Parathyroid adenoma (tissue), 2 donors: ENCODE measurements at regions not wholly inside any gene's neighbourhood (a gene's known extent, or its start where the extent isn't known, plus 50 kb on each side); places are given as distances from the start of the nearest gene placed in this dataset.

ENCODE experiments used
- H2AFZ ChIP-seq: fragments of 300-600 bp; sonication (generic); one replicate; pipeline ENCODE4 v1.7.0; 2017; ENCODE audit warnings: antibody characterized with exemption, mild to moderate bottlenecking
- H3K27ac ChIP-seq: fragments of 300-600 bp; sonication (generic); one replicate; pipeline ENCODE4 v1.7.0; 2017
- H3K27me3 ChIP-seq: fragments of 300-600 bp; sonication (generic); one replicate; pipeline ENCODE4 v1.7.0; 2017; ENCODE audit warnings: low read length; ENCODE audit not compliant: control insufficient read depth, insufficient read depth
- H3K36me3 ChIP-seq: fragments of 300-600 bp; sonication (generic); one replicate; pipeline ENCODE4 v1.7.0; 2017; ENCODE audit warnings: low read length; ENCODE audit not compliant: control insufficient read depth, insufficient read depth
- H3K4me1 ChIP-seq: fragments of 300-600 bp; sonication (generic); one replicate; pipeline ENCODE4 v1.7.0; 2017; ENCODE audit warnings: control low read depth
- H3K4me2 ChIP-seq: fragments of 300-600 bp; sonication (generic); one replicate; pipeline ENCODE4 v1.7.0; 2017; ENCODE audit warnings: low read length
- H3K4me3 ChIP-seq: fragments of 300-600 bp; sonication (generic); one replicate; pipeline ENCODE4 v1.7.0; 2017; ENCODE audit warnings: low read depth, low read length
- H3K79me2 ChIP-seq: fragments of 300-600 bp; sonication (generic); one replicate; pipeline ENCODE4 v1.7.0; 2017; ENCODE audit warnings: control low read depth
- H3K9ac ChIP-seq: fragments of 300-600 bp; sonication (generic); one replicate; pipeline ENCODE4 v1.7.0; 2017; ENCODE audit warnings: mild to moderate bottlenecking
- H3K9me3 ChIP-seq: fragments of 300-600 bp; sonication (generic); one replicate; pipeline ENCODE4 v1.7.0; 2017; ENCODE audit warnings: low read length; ENCODE audit not compliant: control insufficient read depth
- TF ChIP-seq, protein P1 (sequence below): fragments of 300-600 bp; sonication (generic); IDR thresholded peaks from one replicate; pipeline ENCODE4 v1.7.0; 2017; ENCODE audit warnings: antibody characterized with exemption, mild to moderate bottlenecking
- donor health status: primary hyperparathyroidism.

DNA sequence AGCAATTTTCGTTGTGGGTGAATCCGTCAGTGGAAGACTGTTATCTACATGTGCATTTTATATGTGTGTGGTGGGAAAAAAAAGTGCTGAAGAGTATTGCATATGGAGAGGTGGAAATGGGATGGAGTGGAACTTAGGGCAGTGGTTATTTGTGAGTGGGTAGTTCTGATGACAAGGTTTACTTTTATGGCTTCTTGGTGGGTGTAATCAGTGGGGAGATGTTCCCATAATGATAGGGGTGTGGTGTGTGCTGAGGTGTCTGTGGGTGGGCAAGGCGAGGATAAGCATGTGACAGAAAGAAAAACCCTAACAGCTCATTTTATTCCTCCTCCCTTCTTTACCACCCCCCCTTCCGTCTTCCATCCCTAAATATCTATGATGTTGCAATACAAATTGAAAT lies 288.1 kb downstream of the NUF2 start:
- H3K4me2 ChIP-seq: no peak overlapping the region
- H3K36me3 ChIP-seq: no peaks in the 10 kb centered on the region
- TF ChIP-seq, protein P1, sequence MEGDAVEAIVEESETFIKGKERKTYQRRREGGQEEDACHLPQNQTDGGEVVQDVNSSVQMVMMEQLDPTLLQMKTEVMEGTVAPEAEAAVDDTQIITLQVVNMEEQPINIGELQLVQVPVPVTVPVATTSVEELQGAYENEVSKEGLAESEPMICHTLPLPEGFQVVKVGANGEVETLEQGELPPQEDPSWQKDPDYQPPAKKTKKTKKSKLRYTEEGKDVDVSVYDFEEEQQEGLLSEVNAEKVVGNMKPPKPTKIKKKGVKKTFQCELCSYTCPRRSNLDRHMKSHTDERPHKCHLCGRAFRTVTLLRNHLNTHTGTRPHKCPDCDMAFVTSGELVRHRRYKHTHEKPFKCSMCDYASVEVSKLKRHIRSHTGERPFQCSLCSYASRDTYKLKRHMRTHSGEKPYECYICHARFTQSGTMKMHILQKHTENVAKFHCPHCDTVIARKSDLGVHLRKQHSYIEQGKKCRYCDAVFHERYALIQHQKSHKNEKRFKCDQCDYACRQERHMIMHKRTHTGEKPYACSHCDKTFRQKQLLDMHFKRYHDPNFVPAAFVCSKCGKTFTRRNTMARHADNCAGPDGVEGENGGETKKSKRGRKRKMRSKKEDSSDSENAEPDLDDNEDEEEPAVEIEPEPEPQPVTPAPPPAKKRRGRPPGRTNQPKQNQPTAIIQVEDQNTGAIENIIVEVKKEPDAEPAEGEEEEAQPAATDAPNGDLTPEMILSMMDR: no peak
- peaks cover 2% of the 10 kb centered on the region for H3K4me1 ChIP-seq
- no peak overlapping the region for H3K4me3 ChIP-seq
- no peak overlapping the region for H3K27ac ChIP-seq
- no peak overlapping the region for H3K9ac ChIP-seq
- no peak overlapping the region for H2AFZ ChIP-seq
- no peaks in the 10 kb centered on the region for H3K79me2 ChIP-seq
- no peaks in the 10 kb centered on the region for H3K9me3 ChIP-seq
- H3K27me3 ChIP-seq: no peaks in the 10 kb centered on the region

DNA sequence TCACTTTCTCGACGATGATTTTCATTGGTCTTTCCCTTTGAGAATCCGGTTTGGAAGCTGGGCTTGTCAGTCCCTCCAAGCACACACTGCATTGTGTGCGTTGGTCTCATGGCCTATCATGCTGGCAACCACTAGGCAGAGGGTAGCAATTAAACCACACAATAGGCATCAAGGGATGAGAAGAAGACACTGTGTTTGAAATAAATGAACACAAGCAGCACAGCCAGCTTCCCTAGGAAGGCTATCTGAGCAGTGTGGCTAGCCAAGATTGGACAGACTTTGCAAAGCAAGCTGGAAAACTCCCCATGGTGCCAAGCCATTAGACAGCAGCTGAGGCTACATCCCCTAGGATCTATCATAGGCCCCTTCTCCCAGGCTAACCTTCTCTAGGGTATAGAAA lies 288.7 kb downstream of the NUF2 start:
- Histone ChIP-seq H3K4me1 (peaks cover 2% of the 10 kb centered on the region), H3K79me2 (no peaks in the 10 kb centered on the region), H3K27ac (no peak overlapping the region), H3K9ac (no peak overlapping the region), H3K4me2 (no peak overlapping the region), H3K9me3 (no peaks in the 10 kb centered on the region), H2AFZ (no peak overlapping the region), H3K27me3 (no peaks in the 10 kb centered on the region), H3K36me3 (no peaks in the 10 kb centered on the region), H3K4me3 (no peak overlapping the region)
- TF ChIP-seq, protein P1: no peak

DNA sequence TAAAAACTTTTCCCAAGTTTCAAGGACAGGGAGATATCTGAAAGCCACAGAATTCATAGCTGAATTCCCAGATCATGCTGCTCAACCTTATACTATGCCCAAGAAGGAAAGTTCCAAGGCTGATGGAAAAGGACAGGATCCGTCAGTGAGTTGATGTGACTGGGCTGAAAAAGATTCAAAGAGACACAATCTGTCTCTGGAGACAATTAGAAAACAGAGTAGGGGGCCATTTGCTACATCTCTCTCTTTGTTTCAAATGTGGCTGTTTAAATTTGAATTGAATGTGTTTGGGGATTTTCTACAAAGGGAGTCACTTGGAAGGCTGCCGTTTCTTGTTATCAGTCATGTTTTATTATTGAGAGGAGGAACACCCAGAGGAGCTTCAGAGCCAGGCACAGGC lies 292.6 kb downstream of the NUF2 start:
- Histone ChIP-seq H3K9me3 (no peaks in the 10 kb centered on the region), H3K9ac (no peak overlapping the region), H2AFZ (no peak overlapping the region), H3K27me3 (no peaks in the 10 kb centered on the region), H3K4me2 (no peak overlapping the region), H3K4me3 (no peak overlapping the region), H3K27ac (no peak overlapping the region), H3K36me3 (no peaks in the 10 kb centered on the region), H3K79me2 (no peaks in the 10 kb centered on the region), H3K4me1 (peaks cover 2% of the 10 kb centered on the region)
- TF ChIP-seq, protein P1: no peak

DNA sequence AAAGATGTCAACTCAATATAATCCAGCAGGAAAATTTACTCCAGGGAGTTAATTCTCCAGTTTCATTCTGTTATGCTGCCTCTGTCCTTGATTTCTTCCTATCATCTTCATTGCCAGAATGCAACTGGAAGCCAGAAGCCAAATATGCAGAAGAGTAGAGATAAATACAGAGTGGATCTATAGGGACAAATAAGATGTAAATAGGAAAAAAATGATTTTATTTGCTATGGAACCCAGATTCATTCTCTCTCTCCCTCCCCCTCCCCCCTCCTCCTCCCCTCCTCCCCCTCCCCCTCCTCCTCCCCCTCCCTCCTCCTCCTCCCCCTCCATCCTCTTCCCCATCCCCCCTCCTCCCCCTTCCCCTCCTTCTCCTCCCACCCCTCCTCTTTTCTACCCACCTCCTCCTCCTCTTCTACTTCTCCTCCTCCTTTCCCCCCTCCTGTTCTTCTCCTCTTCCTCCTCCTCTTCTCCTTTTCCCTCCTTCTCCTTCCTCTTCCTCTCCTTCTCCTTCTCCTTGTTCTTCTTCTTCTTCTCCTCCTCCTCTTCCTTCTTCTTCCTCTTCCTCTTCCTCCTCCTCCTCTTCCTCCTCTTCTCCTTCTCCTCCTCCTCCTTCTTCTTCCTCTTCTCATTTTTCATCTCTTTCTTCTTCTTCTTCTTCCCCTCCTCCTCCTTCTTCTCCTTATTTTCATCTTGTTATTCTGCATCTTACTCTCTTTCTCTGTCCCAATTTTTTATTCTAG lies 306.4 kb downstream of the NUF2 start:
- Histone ChIP-seq H3K9me3 (no peaks in the 10 kb centered on the region), H3K9ac (no peak overlapping the region), H3K4me2 (no peak overlapping the region), H3K36me3 (no peaks in the 10 kb centered on the region), H3K79me2 (no peaks in the 10 kb centered on the region), H3K4me1 (peaks cover 14% of the 10 kb centered on the region), H3K4me3 (no peak overlapping the region), H2AFZ (no peak overlapping the region), H3K27me3 (no peaks in the 10 kb centered on the region), H3K27ac (no peak overlapping the region)
- TF ChIP-seq, protein P1: no peak

DNA sequence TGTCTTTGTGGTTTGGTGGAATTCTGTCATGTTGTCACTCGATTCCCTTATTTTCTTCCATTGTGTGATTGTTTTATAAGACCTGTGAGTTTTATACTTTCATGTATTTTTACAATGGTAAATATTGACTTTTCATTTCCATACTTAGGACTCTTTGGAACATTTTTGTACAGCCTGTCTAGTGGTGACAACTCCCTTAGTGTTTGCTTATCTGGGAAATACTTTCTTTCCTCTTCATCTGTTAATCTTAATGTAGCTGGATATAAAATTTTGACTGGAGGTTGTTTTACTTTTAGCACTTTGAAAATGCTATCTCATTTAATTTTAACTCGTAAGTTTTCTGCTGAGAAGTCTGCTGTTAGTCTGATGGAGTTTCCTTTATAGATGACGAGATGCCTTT lies 310.5 kb downstream of the NUF2 start:
- H3K4me1 ChIP-seq: no peaks in the 10 kb centered on the region
- no peak overlapping the region for H3K9ac ChIP-seq
- no peaks in the 10 kb centered on the region for H3K79me2 ChIP-seq
- no peaks in the 10 kb centered on the region for H3K27me3 ChIP-seq
- no peak overlapping the region for H3K4me3 ChIP-seq
- H2AFZ ChIP-seq: no peak overlapping the region
- H3K36me3 ChIP-seq: no peaks in the 10 kb centered on the region
- no peaks in the 10 kb centered on the region for H3K9me3 ChIP-seq
- H3K4me2 ChIP-seq: no peak overlapping the region
- TF ChIP-seq, protein P1: no peak
- no peak overlapping the region for H3K27ac ChIP-seq
